GM19395 (cell line): ENCODE measurements at regions not wholly inside any gene's neighbourhood (a gene's known extent, or its start where the extent isn't known, plus 50 kb on each side); places are given as distances from the start of the nearest gene placed in this dataset.
"Not testable (repeated sequence)": the region's sequence is repeated elsewhere in the genome, so short reads cannot be mapped to it uniquely, and the experiment has no call there.

Experiments
- ATAC-seq: cut with Tn5 transposase; IDR thresholded peaks from one replicate; pipeline ENCODE4 v1.9.1; 2021; ENCODE audit warnings: mild to moderate bottlenecking, moderate library complexity; ENCODE audit not compliant: unreplicated experiment

- ATAC-seq: no peak
These were observed 162.5 kb upstream of the C1orf174 start for GRCh38 chr1:4062560-4062959.

DNA sequence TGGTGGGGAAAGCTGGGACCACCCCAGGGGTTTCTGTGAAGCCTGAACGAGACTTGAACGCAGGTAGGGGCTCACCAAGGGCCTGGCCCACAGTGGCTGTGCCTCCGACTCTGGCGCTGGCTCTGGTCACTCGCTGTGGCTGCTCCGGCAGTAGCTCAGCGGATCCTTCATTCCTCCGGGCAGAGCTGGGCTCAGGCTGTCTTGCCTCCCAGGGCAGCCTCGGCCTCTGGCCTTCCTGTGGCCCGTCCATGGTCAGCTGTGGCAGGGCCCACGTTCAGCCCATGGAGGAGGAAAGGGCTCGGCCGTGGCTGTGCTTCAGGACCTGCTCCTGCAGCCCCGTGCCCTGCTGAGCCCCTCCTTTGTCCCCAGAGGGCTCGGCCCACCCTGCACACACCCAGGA is 162.9 kb upstream of the C1orf174 start:
- ATAC-seq: no peak

DNA sequence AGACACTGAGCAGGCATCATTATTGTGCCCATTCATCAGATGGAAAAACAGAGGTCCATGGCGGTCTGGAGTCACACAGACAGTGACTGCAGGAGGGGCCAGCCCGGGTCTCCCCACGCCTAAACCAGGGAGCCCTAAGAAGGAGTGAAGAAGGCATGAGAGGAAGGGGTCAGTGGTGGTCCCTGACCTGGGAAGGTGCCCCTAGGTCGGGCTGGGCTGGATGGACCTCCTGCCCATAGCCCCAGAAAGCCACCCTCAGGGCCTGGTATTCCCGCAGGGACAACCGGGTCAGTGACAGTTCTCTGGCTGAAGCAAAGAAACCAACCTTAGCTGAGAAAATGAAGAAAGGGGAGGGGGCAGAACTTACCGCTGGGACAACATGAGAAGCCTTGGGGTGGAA is 163.4 kb upstream of the C1orf174 start:
- no peak for ATAC-seq

DNA sequence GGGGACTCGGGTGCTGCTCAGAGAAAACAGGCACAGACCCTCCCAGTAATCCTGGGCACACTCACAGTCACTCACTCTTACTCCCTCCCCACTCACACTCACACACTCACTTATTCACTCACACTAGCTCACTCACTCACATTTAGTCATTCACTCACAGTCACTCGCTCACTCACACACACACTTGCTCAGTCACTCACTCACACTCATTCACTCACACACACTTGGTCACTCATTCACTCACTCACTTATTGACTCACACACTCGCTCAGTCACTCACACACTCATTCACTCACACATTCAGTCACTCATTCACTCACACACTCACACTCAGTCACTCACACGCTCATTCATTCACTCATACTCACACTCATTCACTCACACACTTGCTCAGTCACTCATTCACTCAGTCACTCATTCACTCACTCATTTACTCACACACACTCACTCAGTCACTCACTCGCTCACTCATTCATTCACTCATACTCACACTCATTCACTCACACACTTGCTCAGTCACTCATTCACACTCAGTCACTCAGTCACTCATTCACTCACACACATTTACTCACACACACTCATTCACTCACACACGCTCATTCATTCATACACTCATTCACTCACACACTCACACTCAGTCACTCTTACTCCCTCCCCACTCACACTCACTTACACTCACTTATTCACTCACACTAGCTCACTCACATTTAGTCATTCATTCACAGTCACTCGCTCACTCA is 164.2 kb upstream of the C1orf174 start:
- no peak for ATAC-seq

DNA sequence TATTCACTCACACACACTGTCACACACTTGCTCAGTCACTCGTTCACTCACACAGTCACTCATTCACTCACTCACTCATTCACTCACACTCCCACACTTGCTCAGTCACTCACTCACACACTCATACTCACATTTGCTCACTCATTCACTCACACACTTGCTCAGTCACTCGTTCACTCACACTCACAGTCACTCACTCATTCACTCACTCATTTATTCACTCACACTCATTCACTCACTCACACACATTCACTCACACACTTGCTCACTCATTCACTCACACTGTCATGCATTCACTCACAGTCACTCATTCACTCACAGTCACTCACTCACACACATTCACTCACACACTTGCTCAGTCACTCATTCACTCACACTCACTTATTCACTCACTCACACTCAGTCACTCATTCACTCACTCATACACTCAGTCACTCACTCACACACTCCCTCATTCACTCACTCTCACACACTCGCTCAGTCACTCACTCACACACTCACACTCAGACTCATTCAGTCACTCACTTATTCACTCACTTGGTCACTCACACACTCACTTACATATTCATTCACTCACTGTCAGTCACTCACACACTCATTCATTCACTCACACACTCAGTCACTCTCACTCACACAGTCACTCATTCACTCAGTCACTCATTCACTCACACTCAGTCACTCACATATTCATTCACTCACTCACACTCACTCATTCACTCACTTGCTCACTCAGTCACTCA is 167.0 kb upstream of the C1orf174 start:
- no peak for ATAC-seq

DNA sequence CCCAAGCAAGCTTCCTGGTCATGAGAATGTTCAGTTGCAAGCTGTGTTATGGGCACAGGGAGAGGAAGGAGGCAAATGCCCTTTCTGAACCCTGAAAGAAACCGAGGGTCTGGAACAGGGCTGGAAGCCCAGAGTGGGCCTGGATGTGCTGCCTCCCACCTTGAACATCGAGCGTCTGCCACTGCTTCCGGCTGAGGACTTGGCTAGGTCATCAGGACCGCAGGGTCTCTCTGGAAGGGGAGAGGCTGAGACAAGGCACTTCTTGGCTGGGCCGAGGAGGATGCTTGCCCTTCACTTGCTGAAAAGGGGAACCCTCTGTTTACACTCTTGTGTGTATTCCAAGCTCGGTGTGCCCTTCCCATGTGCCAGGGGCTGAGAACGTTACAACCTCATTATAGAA is 168.0 kb upstream of the C1orf174 start:
- no peak for ATAC-seq

DNA sequence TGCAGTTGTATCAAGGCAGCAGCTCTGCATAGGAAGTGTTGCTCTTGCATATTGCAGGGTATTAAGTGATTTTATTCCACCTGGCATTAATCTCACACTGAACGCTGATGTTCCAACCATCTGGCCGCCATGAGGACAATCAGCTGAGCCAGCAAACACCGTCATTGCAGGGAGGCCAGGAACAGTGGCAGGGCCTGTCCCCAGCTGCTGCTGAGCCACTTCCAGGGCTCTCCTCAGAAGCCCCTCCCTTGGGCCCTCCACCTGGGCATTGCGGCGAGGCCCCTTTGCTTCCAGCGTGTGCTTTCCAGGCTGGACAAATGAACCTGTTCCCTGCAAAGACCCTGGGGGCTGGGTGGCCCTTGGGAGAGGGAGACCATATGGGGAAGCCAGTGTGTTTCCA is 171.6 kb upstream of the C1orf174 start:
- ATAC-seq: no peak

DNA sequence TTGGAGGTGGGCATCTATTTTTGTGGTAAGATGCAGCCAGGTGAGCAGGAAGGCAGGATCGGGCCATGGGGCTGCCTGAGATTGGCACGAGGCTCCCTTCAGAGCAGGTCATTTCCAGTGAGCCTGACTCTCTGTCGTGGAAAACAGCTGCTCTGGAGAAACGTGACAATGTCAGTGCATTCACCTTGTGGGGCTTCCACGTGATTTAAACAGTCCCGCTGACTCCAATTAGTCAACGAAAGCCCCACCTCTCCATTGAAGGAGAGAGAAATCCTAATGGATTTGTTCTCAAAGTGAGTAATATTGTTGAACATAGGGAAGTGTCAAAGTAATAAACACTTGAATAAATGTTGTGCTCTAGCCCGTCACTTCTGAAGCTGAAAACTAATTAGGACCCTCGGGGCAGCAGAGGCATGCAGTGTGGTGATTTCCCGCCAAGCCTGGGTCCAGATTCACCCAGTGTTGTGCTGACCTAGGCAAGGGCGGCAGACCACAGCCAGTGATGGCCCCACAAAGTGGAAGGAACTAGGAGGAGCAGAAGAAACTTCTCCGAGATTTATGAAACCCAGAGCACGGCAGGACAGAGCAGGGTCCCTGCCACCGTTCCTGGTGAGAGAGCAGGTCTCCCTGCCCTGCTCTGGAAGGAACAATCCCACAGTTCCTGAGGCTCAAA is 172.5 kb upstream of the C1orf174 start:
- no peak for ATAC-seq

GRCh38 chr1:4075436-4076225 is 175.6 kb upstream of the C1orf174 start:
- ATAC-seq: no peak

DNA sequence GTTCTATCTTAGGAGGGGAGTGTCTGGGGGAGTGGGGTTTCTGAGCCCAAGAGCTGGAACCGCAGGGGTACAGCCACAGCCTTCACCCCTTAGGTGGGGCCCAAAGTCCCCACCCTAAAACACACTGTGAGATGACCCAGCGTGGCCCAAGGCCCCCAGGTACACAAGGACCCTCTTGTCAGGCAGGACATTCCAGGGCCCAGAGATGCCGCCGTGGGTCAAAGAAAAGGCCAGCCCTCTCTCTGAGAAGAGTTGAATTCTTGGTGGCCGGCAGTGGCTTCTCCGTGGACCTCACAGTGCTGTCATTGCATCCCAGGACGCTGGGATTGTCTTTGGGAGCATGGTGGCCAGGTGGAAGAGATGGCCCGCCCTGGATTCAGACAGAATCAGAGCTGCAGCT is 176.3 kb upstream of the C1orf174 start:
- ATAC-seq: no peak

DNA sequence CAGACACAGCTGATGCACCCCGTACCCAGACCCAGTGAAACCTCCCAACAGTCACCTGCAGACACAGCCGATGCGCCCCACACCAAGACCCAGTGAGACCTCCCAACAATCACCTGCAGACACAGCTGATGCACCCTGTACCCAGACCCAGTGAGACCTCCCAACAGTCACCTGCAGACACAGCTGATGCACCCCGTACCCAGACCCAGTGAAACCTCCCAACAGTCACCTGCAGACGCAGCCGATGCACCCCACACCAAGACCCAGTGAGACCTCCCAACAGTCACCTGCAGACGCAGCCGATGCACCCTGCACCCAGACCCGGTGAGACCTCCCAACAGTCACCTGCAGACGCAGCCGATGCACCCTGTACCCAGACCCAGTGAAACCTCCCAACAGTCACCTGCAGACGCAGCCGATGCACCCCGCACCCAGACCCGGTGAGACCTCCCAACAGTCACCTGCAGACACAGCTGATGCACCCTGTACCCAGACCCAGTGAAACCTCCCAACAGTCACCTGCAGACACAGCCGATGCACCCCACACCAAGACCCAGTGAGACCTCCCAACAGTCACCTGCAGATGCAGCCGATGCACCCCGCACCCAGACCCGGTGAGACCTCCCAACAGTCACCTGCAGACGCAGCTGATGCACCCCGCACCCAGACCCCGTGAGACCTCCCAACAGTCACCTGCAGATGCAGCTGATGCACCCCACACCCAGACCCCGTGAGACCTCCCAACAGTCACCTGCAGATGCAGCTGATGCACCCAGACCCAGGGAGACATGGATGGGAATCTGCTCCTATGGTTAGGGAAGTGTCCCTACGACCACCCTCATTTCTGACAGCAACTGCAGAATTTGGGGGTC is 178.3 kb upstream of the C1orf174 start:
- not testable (repeated sequence) for ATAC-seq

GRCh38 chr1:4079815-4080214 is 179.7 kb upstream of the C1orf174 start:
- no peak for ATAC-seq

GRCh38 chr1:4081806-4082711 is 182.0 kb upstream of the C1orf174 start:
- ATAC-seq: no peak

DNA sequence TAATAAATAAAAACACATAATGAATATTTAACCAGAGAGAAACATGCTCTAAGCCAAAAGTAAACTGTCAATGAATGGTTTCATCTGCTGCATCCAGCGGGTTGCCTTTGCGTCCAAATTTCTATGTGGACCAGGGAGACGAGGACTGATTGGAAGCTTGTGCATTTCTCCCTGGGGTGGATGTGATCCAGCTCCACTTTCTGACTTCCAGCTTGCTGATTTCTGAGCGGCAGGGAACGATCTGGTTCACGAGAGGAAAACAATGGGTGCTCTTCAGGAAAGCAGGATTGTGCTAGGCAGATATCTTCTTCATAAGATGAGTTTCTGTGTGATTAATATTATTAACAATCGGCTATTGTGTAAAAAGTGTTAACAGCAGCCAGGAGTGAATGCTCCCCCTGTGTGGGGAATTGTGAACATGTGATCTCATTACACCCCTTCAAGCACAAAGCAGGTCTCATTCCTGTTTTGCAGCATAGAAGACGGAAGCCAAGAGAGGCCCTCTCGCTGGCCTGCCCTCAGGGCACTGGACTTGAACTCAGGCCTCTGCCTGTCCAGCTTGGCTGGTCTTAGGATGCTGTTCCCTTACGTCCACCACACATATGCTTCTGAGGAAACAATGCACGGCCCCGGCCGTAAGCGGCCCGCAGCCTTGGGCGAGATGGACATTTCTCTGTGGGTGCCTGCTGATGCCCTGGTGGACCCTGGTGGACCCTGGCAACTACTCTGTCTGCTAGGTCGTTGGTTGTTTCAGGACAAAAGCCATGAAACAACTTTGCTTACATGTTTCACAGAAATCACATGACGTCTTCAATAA is 183.4 kb upstream of the C1orf174 start:
- no peak for ATAC-seq

GRCh38 chr1:4084048-4084431 is 184.0 kb upstream of the C1orf174 start:
- ATAC-seq: no peak

GRCh38 chr1:4084446-4084845 is 184.4 kb upstream of the C1orf174 start:
- ATAC-seq: no peak

GRCh38 chr1:4084896-4085295 is 184.8 kb upstream of the C1orf174 start:
- ATAC-seq: no peak

- ATAC-seq: no peak
These were observed 185.5 kb upstream of the C1orf174 start for GRCh38 chr1:4085546-4085945.
